Neural crest cell (in vitro differentiated cells): ENCODE measurements at regions not wholly inside any gene's neighbourhood (a gene's known extent, or its start where the extent isn't known, plus 50 kb on each side); places are given as distances from the start of the nearest gene placed in this dataset.

ENCODE experiments used
- DNase-seq: peaks from one replicate; pipeline ENCODE4 v3.0.0; 2021; ENCODE audit warnings: low read depth, mixed read lengths, low spot score
- H3K27ac Mint-ChIP-seq: one replicate; pipeline ENCODE4 v1.8.0; 2021; ENCODE audit warnings: mild to moderate bottlenecking, mixed read lengths; ENCODE audit not compliant: unreplicated experiment
- H3K27me3 Mint-ChIP-seq: 2 replicates; pipeline ENCODE4 v1.8.0; 2021; ENCODE audit warnings: low read depth, mild to moderate bottlenecking, mixed read lengths
- H3K36me3 Mint-ChIP-seq: 2 replicates; pipeline ENCODE4 v1.8.0; 2021; ENCODE audit warnings: low read depth, mild to moderate bottlenecking, mixed read lengths
- H3K4me1 Mint-ChIP-seq: 2 replicates; pipeline ENCODE4 v1.8.0; 2021; ENCODE audit warnings: mixed read lengths
- H3K4me3 Mint-ChIP-seq: one replicate; pipeline ENCODE4 v1.8.0; 2021; ENCODE audit warnings: mild to moderate bottlenecking, mixed read lengths
- H3K9me3 Mint-ChIP-seq: 2 replicates; pipeline ENCODE4 v1.8.0; 2021; ENCODE audit warnings: mixed read lengths
- CTCF ChIP-seq: fragments of 200-600 bp; sonication (generic); conservative IDR thresholded peaks from 2 replicates; pipeline ENCODE4 v1.5.0; 2021; ENCODE audit warnings: antibody characterized with exemption, mild to moderate bottlenecking

GRCh38 chr2:207413376-207413907, 116.3 kb upstream of the CREB1 start:
- no peaks in the 10 kb centered on the region for H3K27me3 Mint-ChIP-seq
- H3K27ac Mint-ChIP-seq: no peak overlapping the region
- no peaks in the 10 kb centered on the region for H3K36me3 Mint-ChIP-seq
- no peak for TF ChIP-seq CTCF
- no peak overlapping the region for H3K4me3 Mint-ChIP-seq
- no peak for DNase-seq
- H3K4me1 Mint-ChIP-seq: peaks cover 14% of the 10 kb centered on the region
- H3K9me3 Mint-ChIP-seq: no peaks in the 10 kb centered on the region

- H3K4me3 Mint-ChIP-seq: no peak overlapping the region
- no peaks in the 10 kb centered on the region for H3K9me3 Mint-ChIP-seq
- no peak for TF ChIP-seq CTCF
- no peaks in the 10 kb centered on the region for H3K36me3 Mint-ChIP-seq
- H3K27me3 Mint-ChIP-seq: no peaks in the 10 kb centered on the region
- DNase-seq: no peak
- peaks cover under 1% of the 10 kb centered on the region for H3K4me1 Mint-ChIP-seq
- no peak overlapping the region for H3K27ac Mint-ChIP-seq
Observed at GRCh38 chr2:207416111-207416510, 113.7 kb upstream of the CREB1 start.

- Mint-ChIP-seq H3K36me3 (no peaks in the 10 kb centered on the region), H3K4me3 (no peak overlapping the region), H3K9me3 (no peaks in the 10 kb centered on the region), H3K4me1 (no peaks in the 10 kb centered on the region), H3K27ac (no peak overlapping the region), H3K27me3 (no peaks in the 10 kb centered on the region)
- DNase-seq: no peak
- TF ChIP-seq CTCF: no peak
Observed at GRCh38 chr2:207416900-207417299, 112.9 kb upstream of the CREB1 start.

- no peak overlapping the region for H3K27ac Mint-ChIP-seq
- H3K4me3 Mint-ChIP-seq: no peak overlapping the region
- DNase-seq: no peak
- no peaks in the 10 kb centered on the region for H3K27me3 Mint-ChIP-seq
- TF ChIP-seq CTCF: no peak
- H3K9me3 Mint-ChIP-seq: no peaks in the 10 kb centered on the region
- no peaks in the 10 kb centered on the region for H3K36me3 Mint-ChIP-seq
- H3K4me1 Mint-ChIP-seq: no peaks in the 10 kb centered on the region
Observed at GRCh38 chr2:207417301-207417718, 112.5 kb upstream of the CREB1 start.

- Mint-ChIP-seq H3K36me3 (no peaks in the 10 kb centered on the region), H3K4me3 (no peak overlapping the region), H3K27ac (no peak overlapping the region), H3K4me1 (no peaks in the 10 kb centered on the region), H3K9me3 (no peaks in the 10 kb centered on the region), H3K27me3 (no peaks in the 10 kb centered on the region)
- no peak for DNase-seq
- no peak for TF ChIP-seq CTCF
Observed at GRCh38 chr2:207418419-207418818, 111.3 kb upstream of the CREB1 start.

GRCh38 chr2:207419331-207419730, 110.4 kb upstream of the CREB1 start:
- no peaks in the 10 kb centered on the region for H3K4me1 Mint-ChIP-seq
- no peak overlapping the region for H3K4me3 Mint-ChIP-seq
- H3K27ac Mint-ChIP-seq: no peak overlapping the region
- H3K36me3 Mint-ChIP-seq: no peaks in the 10 kb centered on the region
- no peaks in the 10 kb centered on the region for H3K27me3 Mint-ChIP-seq
- no peak for TF ChIP-seq CTCF
- no peaks in the 10 kb centered on the region for H3K9me3 Mint-ChIP-seq
- no peak for DNase-seq
